ENCODE measurements at regions not wholly inside any gene's neighbourhood (a gene's known extent, or its start where the extent isn't known, plus 50 kb on each side); places are given as distances from the start of the nearest gene placed in this dataset.

- TF ChIP-seq CTCF (conservative IDR thresholded peaks at IDR 0.05; ENCODE audit: low read depth, low read length), result peak; percentile 40; the same call in 1 of the 2 replicates
- no peak for TF ChIP-seq EZH2phosphoT487 (IDR thresholded peaks at IDR 0.05; ENCODE audit: borderline replicate concordance, low read length)
- no peak for TF ChIP-seq EZH2 (IDR thresholded peaks at IDR 0.05; ENCODE audit: low read length, unreplicated experiment)
These were observed 78.6 kb upstream of the SLC28A3 start for GRCh38 chr9:84419031-84419602.
